GM19238 (cell line): ENCODE measurements at regions not wholly inside any gene's neighbourhood (a gene's known extent, or its start where the extent isn't known, plus 50 kb on each side); places are given as distances from the start of the nearest gene placed in this dataset.

Experiments
- DNase-seq: peaks from one replicate; pipeline ENCODE4 v3.0.0; 2011; ENCODE audit warnings: low spot score; ENCODE audit not compliant: insufficient read length

DNA sequence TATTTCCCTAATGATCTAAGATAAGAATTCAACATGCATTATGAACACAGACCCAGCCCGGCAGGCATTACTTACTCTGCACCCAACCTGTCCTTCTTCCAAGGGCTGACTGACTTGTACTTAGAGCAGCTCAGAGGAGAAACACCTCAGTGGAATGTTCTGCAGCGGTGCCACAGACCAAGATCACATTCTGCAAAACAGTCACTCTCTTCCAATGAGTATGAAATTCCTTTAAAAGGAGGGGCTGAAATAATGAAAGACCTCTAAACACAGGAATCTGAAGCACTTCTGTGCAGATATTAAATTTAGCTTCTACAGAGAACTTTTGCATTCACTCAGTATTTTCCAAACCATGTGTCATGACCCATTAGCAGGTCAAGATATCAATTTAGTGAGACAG is 172.9 kb downstream of the ZDHHC21 start:
- DNase-seq = no peak

DNA sequence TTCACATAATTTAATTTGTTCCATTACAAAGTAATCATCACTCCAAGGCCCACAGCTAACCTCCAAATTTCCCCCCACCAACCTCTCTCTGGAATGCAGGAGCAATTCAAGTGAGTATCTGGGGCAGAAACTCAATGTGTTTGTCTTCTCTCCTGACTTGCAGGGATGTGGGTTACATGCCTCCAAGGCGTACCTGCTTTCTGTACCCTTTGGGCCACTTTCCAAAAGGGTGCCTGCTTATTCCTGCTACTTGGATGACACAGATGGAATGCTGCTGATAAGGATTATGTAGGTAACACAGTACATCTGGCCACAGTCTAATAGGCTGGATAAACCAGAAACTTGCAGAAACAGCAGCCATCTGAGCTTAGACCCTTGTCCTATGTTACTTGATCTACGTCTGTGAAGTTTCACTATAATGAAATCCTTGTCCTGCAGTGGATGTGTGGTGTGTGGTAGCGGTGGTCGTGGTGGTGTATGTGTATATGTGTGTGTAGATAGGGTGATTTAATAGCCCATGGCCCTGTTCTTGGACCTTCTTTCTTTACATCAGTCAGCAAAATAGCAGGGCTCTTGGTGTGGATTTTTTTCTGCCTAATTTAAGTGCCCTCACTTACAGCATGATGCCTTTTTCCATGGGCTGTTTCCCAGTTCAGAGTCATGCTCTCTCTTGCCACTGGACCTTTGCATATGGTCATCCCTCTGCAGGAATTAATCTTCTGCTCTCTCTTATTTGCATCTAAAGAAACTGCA is 175.9 kb downstream of the ZDHHC21 start:
- DNase-seq = no peak

DNA sequence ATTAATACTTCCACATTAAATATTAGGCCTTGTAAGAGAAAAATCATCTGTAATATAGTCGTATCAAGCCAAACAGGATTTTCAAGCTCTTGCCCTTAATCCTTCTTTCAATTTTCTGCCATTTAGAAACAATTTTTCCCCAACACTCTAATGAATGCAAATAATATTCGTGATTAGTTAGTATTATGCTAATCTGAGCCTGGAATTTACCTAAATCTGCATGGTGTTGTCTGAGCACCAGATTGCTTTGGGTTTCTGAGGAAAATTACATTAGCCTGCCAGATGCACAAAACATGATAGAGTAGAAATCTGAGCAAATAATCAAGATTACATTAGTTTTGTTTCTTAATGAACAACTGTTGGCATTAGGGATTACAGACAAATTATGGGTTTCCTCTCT is 176.6 kb downstream of the ZDHHC21 start:
- no peak for DNase-seq

- no peak for DNase-seq
These were observed 177.5 kb downstream of the ZDHHC21 start for GRCh38 chr9:14515571-14516198.

DNA sequence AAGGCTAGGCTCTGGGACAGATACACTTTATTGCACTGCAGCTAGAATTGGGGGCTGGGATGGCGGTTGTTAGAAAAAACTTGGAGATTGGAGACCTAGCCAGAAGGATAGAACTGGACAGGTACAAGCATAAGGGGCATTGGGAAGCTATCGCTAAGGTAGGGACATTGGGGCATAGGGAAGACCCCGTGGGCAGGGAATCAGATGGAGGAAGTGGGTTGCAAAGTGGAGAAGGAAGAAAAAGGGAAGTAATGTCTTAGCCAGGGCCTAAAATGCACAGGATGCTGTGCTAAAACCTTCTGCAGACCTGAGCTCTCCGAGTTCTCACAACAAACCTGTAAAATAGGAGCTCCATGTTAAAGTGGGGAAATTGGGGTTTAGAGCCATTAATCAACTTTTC is 178.2 kb downstream of the ZDHHC21 start:
- DNase-seq = no peak

DNA sequence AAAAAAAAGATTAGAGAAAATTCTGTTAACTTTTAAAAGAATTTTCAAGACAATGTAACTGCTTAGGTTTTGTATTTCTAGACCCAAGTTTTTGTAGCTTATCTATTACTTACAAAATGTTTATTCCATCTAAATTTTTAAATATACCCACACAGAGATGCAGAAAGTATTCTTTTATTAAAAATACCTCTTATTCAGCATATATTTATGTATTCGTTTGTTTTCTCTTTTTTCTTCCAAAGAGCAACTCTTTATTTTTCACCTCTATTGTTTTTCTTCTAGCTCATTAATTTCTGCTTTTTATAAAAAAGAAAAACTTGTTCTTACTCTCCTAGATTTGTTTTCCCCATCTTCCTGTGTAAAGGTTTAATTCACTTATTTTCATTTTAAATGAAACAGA is 180.3 kb downstream of the ZDHHC21 start:
- no peak for DNase-seq

DNA sequence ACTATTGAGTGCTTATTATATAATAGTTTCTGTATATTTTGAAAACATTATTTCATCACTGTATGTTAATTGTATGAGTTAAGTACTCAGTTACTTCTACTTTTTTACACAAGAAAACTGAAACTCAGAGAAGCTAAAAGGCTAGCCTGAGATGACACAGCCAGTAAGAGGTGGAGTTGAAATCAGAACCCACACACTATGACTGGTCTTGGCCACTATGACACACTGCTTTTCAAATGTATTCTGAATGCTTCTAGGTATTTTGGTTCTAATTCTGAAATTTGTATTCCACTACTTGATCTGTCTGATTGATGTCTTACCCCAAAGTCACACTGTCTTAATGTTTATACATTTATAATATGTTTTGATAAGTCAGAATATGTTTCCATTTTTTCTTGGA is 181.8 kb downstream of the ZDHHC21 start:
- no peak for DNase-seq

DNA sequence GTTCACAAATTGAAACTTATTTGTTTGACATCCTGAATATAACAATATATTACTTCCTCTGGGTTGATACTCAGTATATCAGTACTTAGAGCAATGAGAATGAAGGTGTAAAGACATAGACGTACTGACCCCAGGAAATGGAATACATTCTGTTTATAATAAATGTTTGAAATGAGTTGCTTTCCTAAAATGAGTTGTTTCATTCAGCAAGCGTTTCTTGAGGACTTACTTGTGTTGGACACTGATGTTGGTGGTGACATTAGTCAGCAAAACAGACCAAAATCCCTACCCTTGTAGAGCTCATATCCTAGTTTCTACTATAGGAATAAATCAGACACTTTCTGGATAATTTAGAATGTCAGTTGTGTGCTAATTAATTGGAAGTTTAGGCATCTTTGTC is 184.3 kb downstream of the ZDHHC21 start:
- no peak for DNase-seq

- DNase-seq = no peak
These were observed 187.4 kb upstream of the NFIB start for GRCh38 chr9:14501366-14501765.

DNA sequence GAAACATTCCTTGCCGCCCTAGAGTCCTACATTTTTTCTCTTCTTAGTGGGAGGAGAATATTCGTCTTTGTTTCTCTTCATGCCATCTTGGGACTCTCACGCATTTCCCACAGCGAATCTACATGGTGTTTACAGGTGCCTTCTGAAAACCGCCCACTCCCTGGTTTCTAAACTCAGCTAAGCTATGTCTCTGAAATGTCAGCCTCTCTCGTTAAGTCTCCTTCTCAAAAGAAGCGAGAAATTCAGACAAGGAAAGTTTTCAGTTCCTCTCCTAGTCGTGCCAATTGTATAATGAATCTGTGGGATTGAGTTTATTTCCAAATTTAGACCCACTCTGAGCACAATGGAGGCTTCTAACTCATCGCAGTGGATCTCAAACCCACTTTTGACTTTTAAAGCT is 186.8 kb upstream of the NFIB start:
- no peak for DNase-seq

- no peak for DNase-seq
These were observed 186.0 kb upstream of the NFIB start for GRCh38 chr9:14499976-14500375.

GRCh38 chr9:14498824-14499223 is 184.9 kb upstream of the NFIB start:
- no peak for DNase-seq

GRCh38 chr9:14497476-14497875 is 183.5 kb upstream of the NFIB start:
- DNase-seq = no peak

- DNase-seq = no peak
These were observed 174.7 kb upstream of the NFIB start for GRCh38 chr9:14488421-14489190.

DNA sequence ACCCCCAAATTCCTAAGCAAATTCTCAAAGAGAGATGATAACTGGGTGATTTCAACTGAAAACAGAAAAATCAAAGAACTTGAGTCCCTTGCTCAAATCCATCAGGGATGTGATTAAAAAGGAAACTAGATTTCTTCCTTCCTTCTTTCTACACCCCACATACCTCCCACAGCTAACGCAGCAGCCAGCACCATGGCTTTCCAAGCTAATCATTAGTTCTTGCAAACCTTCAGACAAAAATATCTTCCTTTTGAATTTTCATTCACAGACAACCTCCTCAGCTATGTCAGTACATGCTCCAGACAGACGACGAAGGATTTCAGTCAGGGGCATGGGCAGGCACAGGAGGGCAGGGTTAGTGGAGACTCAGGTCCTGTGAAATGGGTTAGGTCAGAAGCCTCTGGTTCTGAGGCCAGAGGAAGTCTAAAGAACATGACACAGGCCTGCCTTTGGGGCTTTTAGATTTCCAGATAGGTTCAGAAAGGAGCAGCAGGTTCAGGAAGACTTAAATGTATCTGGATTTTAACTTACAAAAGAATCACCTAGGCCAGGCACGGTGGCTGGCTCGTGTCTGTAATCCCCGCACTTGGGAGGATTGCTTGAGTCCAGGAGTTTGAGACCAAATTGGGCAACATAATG is 173.7 kb upstream of the NFIB start:
- no peak for DNase-seq

DNA sequence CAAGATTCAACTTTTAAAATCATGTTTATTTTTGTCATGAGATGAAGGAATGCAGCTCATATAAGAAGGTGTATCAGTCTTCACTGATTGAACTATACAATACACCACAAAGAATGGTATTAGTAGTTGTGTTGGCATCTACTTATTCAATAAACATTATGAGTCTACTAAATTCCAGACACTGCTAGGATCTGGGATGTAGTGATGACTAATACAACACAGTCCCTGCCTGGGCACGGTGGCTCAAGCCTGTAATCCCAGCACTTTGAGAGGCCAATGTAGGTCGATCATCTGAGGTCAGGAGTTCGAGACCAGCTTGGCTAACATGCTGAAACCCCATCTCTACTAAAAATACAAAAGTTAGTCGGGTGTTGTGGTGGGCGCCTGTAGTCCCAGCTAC is 171.4 kb upstream of the NFIB start:
- DNase-seq = no peak

GRCh38 chr9:14482856-14483255 is 168.9 kb upstream of the NFIB start:
- DNase-seq = no peak

- no peak for DNase-seq
These were observed 166.6 kb upstream of the NFIB start for GRCh38 chr9:14480526-14480925.

DNA sequence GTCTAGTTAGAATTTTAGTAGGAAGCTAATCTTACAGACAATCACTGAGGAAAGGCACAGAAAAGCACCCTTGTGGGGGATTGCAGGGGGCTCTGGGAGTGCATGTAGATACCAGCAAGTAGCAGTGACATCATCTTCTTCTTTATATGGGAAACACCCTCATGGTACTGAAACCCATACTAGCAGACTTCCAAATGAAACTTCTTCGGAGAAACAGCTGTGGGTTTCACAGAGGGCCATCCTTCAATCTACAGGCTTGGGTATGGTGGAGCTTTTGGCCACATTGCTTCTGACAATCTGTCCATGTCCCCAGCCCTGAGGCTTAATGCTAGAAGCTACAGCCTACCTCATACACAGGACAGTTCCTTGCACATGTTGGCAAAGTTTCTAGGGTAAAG is 165.2 kb upstream of the NFIB start:
- DNase-seq = no peak

GRCh38 chr9:14478175-14479162 is 164.5 kb upstream of the NFIB start:
- no peak for DNase-seq

GRCh38 chr9:14471041-14471440 is 157.1 kb upstream of the NFIB start:
- DNase-seq = no peak
